ENCODE measurements at regions not wholly inside any gene's neighbourhood (a gene's known extent, or its start where the extent isn't known, plus 50 kb on each side); places are given as distances from the start of the nearest gene placed in this dataset.

DNA sequence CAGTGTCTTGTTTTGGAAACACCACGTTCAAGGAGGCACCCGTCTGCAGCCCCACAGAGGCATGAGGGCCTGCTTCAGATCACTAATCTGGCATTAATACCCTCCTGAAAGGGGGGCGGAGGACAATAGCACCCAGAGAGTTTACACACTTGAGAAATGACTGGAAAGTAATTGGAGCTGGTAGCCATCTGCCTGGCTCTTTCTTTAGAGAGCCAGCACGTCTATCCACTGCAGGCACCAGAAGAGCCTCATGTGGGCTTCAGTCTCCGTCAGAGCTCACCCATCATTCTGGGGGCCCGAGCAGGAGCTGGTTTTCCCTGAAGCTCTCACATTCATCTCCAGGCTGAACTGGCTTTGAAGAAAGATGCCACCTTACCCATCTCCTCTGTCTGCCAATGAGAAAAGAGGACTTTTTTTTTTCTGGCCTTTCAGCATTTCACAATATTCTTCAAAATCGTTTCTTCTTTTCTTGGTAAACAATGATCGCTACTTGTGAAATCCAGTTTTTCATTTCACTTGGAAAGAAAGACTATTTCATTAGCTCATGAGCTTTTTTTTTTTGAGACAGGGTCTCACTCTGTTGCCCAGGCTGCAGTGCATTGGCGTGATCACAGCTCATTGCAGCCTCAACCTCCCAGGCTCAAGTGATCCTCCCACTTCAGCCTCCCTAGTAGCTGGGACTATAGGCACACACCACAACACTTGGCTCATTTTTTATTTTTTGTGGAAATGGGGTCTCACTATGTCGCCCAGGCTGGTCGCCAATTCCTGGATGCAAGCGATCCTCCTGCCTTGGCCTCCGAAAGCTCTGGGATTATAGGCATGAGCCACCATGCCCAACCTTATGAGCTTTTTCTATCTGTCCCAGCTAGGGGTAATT is 124.7 kb upstream of the ZNF217 start:
- Histone ChIP-seq H3F3A (ENCODE audit: insufficient read depth, low read depth) (no peaks in the 10 kb centered on the region), H3K36me3 (ENCODE audit: low read depth) (no peaks in the 10 kb centered on the region), H3K9me3 (ENCODE audit: insufficient read depth, low read depth) (no peaks in the 10 kb centered on the region), H3K27ac (no peak overlapping the region), H3K9me2 (ENCODE audit: insufficient read depth) (no peaks in the 10 kb centered on the region), H3K4me1 (replicated peaks; ENCODE audit: insufficient read depth) (no peaks in the 10 kb centered on the region), H3K79me2 (ENCODE audit: low read depth) (no peaks in the 10 kb centered on the region), H3K4me3 (no peak overlapping the region), H2AFZ (no peak overlapping the region), H3K27me3 (ENCODE audit: insufficient read depth, low read depth) (no peaks in the 10 kb centered on the region), H3K4me2 (no peak overlapping the region), H4K20me1 (ENCODE audit: insufficient read depth) (no peaks in the 10 kb centered on the region)
- TF ChIP-seq, protein P1, sequence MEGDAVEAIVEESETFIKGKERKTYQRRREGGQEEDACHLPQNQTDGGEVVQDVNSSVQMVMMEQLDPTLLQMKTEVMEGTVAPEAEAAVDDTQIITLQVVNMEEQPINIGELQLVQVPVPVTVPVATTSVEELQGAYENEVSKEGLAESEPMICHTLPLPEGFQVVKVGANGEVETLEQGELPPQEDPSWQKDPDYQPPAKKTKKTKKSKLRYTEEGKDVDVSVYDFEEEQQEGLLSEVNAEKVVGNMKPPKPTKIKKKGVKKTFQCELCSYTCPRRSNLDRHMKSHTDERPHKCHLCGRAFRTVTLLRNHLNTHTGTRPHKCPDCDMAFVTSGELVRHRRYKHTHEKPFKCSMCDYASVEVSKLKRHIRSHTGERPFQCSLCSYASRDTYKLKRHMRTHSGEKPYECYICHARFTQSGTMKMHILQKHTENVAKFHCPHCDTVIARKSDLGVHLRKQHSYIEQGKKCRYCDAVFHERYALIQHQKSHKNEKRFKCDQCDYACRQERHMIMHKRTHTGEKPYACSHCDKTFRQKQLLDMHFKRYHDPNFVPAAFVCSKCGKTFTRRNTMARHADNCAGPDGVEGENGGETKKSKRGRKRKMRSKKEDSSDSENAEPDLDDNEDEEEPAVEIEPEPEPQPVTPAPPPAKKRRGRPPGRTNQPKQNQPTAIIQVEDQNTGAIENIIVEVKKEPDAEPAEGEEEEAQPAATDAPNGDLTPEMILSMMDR (conservative IDR thresholded peaks at IDR 0.05), result no peak
- no peak for TF ChIP-seq EZH2 (IDR thresholded peaks at IDR 0.05; ENCODE audit: low read depth)
- intact Hi-C loops (cut with micrococcal nuclease; ENCODE audit: unreplicated experiment), result no loop called here
- ChIA-PET CTCF (no interaction called here), POLR2A (ENCODE audit: unreplicated experiment) (no interaction called here)
- no peak for DNase-seq
- no TSS peak for BruUV-seq (replicated peaks)

DNA sequence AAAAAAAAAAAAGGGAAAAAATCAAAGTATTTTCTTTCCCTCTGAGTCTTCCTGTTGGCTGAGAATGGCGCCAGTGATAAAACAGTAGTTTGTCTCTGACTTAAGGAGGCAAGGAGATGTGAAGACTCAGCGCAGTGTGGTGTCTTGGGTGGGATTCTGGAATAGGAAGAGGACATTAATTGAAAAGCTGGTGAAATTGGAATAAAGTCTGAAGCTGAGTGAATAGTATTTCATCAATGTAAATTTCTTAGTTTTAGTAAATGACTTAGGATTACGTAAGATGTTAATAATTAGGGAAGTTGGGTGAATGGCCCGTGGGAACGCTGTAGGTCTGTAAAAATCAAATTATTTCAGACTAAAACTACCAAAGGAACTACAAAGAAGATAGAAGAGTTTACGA is 122.8 kb upstream of the ZNF217 start:
- BruUV-seq (replicated peaks), result no TSS peak

DNA sequence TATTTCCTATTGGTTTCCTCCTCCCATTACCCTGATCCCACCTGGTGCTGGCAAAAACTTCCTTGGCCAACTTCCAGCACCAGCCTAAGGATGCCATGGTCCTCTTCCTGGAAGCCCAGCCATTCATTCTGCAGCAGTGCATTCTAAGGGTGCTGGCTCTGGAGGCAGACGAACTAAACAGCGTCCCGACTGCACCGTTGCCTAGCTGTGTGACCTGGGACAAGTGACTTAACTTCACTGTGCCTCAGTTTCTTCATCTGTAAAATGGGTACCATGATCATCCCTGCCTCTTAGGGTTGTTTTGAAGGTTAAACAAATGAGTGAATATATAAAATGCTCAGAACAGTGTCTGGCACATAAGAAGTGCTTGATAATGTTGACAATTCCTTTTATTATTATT is 120.9 kb upstream of the ZNF217 start:
- Histone ChIP-seq H3K79me2 (ENCODE audit: low read depth) (no peaks in the 10 kb centered on the region), H3K4me2 (no peak overlapping the region), H3K4me3 (no peak overlapping the region), H2AFZ (no peak overlapping the region), H3K9me2 (ENCODE audit: insufficient read depth) (no peaks in the 10 kb centered on the region), H3K27me3 (ENCODE audit: insufficient read depth, low read depth) (no peaks in the 10 kb centered on the region), H3F3A (ENCODE audit: insufficient read depth, low read depth) (no peaks in the 10 kb centered on the region), H4K20me1 (ENCODE audit: insufficient read depth) (no peaks in the 10 kb centered on the region), H3K27ac (no peak overlapping the region), H3K36me3 (ENCODE audit: low read depth) (no peaks in the 10 kb centered on the region), H3K4me1 (replicated peaks; ENCODE audit: insufficient read depth) (no peaks in the 10 kb centered on the region), H3K9me3 (ENCODE audit: insufficient read depth, low read depth) (no peaks in the 10 kb centered on the region)
- no peak for DNase-seq
- TF ChIP-seq, protein P1 (conservative IDR thresholded peaks at IDR 0.05), result no peak
- no peak for TF ChIP-seq EZH2 (IDR thresholded peaks at IDR 0.05; ENCODE audit: low read depth)
- BruUV-seq (replicated peaks), result no TSS peak
- CTCF ChIA-PET, result no interaction called here
- POLR2A ChIA-PET (ENCODE audit: unreplicated experiment), result no interaction called here
- intact Hi-C loops (cut with micrococcal nuclease; ENCODE audit: unreplicated experiment), result no loop called here

More for the DNA sequence above, 122.8 kb upstream of the ZNF217 start:
- H2AFZ ChIP-seq, result no peak overlapping the region
- no peak overlapping the region for H3K4me3 ChIP-seq
- TF ChIP-seq EZH2 (IDR thresholded peaks at IDR 0.05; ENCODE audit: low read depth), result no peak
- TF ChIP-seq, protein P1 (conservative IDR thresholded peaks at IDR 0.05), result no peak
- no peaks in the 10 kb centered on the region for H3K4me1 ChIP-seq (replicated peaks; ENCODE audit: insufficient read depth)
- intact Hi-C loops (cut with micrococcal nuclease; ENCODE audit: unreplicated experiment), result no loop called here
- no peaks in the 10 kb centered on the region for H3K79me2 ChIP-seq (ENCODE audit: low read depth)
- no peak for DNase-seq
- H3K4me2 ChIP-seq, result no peak overlapping the region
- ChIA-PET POLR2A (ENCODE audit: unreplicated experiment) (no interaction called here), CTCF (no interaction called here)
- no peaks in the 10 kb centered on the region for H3K27me3 ChIP-seq (ENCODE audit: insufficient read depth, low read depth)
- H3K9me3 ChIP-seq (ENCODE audit: insufficient read depth, low read depth), result no peaks in the 10 kb centered on the region
- H3F3A ChIP-seq (ENCODE audit: insufficient read depth, low read depth), result no peaks in the 10 kb centered on the region
- H3K36me3 ChIP-seq (ENCODE audit: low read depth), result no peaks in the 10 kb centered on the region
- H4K20me1 ChIP-seq (ENCODE audit: insufficient read depth), result no peaks in the 10 kb centered on the region
- H3K27ac ChIP-seq, result no peak overlapping the region
- no peaks in the 10 kb centered on the region for H3K9me2 ChIP-seq (ENCODE audit: insufficient read depth)
